H1 (cell line): ENCODE measurements at regions not wholly inside any gene's neighbourhood (a gene's known extent, or its start where the extent isn't known, plus 50 kb on each side); places are given as distances from the start of the nearest gene placed in this dataset.

Experiments
- TF ChIP-seq, protein P1 (sequence below): IDR thresholded peaks from 2 replicates; pipeline ENCODE4 v1.6.1; 2012; ENCODE audit warnings: inconsistent platforms
- TF ChIP-seq, protein P2 (sequence below): IDR thresholded peaks from 2 replicates; pipeline ENCODE4 v1.6.1; 2012; ENCODE audit warnings: low read length, inconsistent platforms

DNA sequence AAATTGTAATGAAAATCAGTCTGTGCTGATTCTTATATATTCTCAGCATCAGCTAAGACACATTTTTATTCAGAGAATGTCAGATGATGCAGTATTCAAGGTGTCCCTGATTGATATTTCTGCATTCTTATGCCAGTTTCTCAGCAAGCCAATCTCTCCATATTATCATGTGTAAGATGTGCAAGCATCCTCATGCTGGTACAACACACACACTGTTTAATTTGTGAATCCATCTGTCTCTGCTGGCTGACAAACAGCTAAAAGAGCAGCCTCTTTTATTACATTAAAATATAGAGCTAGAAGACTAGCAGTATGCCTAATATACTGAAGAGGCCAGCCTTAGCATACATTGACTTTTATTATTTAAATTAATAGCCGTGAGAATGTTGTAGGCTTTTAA, 502.9 kb upstream of the GNPDA2 start (continued):
- TF ChIP-seq, protein P1, sequence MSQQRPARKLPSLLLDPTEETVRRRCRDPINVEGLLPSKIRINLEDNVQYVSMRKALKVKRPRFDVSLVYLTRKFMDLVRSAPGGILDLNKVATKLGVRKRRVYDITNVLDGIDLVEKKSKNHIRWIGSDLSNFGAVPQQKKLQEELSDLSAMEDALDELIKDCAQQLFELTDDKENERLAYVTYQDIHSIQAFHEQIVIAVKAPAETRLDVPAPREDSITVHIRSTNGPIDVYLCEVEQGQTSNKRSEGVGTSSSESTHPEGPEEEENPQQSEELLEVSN = no peak
- TF ChIP-seq, protein P2, sequence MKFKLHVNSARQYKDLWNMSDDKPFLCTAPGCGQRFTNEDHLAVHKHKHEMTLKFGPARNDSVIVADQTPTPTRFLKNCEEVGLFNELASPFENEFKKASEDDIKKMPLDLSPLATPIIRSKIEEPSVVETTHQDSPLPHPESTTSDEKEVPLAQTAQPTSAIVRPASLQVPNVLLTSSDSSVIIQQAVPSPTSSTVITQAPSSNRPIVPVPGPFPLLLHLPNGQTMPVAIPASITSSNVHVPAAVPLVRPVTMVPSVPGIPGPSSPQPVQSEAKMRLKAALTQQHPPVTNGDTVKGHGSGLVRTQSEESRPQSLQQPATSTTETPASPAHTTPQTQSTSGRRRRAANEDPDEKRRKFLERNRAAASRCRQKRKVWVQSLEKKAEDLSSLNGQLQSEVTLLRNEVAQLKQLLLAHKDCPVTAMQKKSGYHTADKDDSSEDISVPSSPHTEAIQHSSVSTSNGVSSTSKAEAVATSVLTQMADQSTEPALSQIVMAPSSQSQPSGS = no peak
